Sigmoid colon (tissue), 4 donors: ENCODE measurements at regions not wholly inside any gene's neighbourhood (a gene's known extent, or its start where the extent isn't known, plus 50 kb on each side); places are given as distances from the start of the nearest gene placed in this dataset.

ENCODE experiments used
- POLR2A ChIP-seq, 2 donors: fragments of 450-650 bp; IDR thresholded peaks; one replicate each; pipeline ENCODE4 v1.6.1; 2016; ENCODE audit warnings: antibody characterized with exemption in 2 of 2, mild to moderate bottlenecking in 2 of 2, moderate library complexity in 2 of 2
- POLR2AphosphoS5 ChIP-seq, 4 donors: sonication (generic); formaldehyde crosslinking; IDR thresholded peaks; one replicate each; pipeline ENCODE4 v1.6.1; 2017; ENCODE audit warnings: antibody characterized with exemption in 4 of 4
- TF ChIP-seq, protein P1 (sequence below), 4 experiments: fragments of 450-650 bp in 3 of 4; fragments of 200-600 bp in 1 of 4; IDR thresholded peaks; one replicate each; pipeline ENCODE4 v1.5.1; 2016 to 2019; ENCODE audit warnings: antibody characterized with exemption in 4 of 4, mild to moderate bottlenecking in 3 of 4, moderate library complexity in 2 of 4

DNA sequence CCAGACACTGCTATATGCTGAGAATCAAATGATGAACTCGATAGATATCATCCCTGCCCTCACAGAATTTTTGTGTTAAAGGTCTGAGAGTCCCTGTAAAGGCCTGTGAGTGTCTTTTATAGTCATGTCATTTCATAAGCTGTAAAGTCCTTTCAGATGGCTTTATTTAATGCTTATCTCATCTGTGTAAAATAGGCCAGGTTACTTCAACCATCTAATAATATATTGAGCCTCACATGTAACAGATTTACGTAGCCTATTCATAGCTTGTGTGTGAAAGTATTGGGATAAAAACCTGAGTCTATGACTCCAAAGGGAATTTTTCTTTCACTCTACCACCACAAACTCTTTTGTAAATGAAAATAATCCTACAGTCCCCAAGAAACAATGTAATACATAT lies 672.0 kb upstream of the SYT4 start:
- TF ChIP-seq, protein P1, sequence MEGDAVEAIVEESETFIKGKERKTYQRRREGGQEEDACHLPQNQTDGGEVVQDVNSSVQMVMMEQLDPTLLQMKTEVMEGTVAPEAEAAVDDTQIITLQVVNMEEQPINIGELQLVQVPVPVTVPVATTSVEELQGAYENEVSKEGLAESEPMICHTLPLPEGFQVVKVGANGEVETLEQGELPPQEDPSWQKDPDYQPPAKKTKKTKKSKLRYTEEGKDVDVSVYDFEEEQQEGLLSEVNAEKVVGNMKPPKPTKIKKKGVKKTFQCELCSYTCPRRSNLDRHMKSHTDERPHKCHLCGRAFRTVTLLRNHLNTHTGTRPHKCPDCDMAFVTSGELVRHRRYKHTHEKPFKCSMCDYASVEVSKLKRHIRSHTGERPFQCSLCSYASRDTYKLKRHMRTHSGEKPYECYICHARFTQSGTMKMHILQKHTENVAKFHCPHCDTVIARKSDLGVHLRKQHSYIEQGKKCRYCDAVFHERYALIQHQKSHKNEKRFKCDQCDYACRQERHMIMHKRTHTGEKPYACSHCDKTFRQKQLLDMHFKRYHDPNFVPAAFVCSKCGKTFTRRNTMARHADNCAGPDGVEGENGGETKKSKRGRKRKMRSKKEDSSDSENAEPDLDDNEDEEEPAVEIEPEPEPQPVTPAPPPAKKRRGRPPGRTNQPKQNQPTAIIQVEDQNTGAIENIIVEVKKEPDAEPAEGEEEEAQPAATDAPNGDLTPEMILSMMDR (IDR thresholded peaks at IDR 0.05), result no peak
- no peak for TF ChIP-seq POLR2A (IDR thresholded peaks at IDR 0.05)
- no peak for TF ChIP-seq POLR2AphosphoS5 (IDR thresholded peaks at IDR 0.05)
